ENCODE measurements at regions not wholly inside any gene's neighbourhood (a gene's known extent, or its start where the extent isn't known, plus 50 kb on each side); places are given as distances from the start of the nearest gene placed in this dataset.

DNA sequence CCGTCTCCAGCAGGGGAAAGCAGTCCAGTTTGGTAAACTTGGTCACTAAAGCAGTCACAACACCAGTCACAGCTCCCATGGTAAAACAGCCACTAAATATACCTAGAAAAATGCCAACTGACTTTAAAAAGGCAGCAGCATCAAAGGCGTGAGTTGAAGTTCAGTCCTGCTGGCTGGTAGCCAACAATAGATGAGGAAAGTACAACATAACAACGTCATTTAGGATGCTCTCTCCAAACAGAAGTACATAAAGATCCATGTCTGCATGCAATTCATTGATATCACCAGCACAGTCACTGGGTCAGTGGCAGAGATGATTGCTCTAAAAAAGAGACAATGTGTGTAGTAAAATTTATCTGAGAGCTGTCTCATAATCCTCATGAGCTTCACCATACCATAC is 59.3 kb upstream of the TMPO start:
- no peak for DNase-seq (ENCODE audit: low read depth)
- TF ChIP-seq, protein P1, sequence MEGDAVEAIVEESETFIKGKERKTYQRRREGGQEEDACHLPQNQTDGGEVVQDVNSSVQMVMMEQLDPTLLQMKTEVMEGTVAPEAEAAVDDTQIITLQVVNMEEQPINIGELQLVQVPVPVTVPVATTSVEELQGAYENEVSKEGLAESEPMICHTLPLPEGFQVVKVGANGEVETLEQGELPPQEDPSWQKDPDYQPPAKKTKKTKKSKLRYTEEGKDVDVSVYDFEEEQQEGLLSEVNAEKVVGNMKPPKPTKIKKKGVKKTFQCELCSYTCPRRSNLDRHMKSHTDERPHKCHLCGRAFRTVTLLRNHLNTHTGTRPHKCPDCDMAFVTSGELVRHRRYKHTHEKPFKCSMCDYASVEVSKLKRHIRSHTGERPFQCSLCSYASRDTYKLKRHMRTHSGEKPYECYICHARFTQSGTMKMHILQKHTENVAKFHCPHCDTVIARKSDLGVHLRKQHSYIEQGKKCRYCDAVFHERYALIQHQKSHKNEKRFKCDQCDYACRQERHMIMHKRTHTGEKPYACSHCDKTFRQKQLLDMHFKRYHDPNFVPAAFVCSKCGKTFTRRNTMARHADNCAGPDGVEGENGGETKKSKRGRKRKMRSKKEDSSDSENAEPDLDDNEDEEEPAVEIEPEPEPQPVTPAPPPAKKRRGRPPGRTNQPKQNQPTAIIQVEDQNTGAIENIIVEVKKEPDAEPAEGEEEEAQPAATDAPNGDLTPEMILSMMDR (conservative IDR thresholded peaks at IDR 0.05; ENCODE audit: low read depth, low read length), result no peak
- H3K4me3 ChIP-seq (ENCODE audit: low read depth, low read length), result no peak overlapping the region

DNA sequence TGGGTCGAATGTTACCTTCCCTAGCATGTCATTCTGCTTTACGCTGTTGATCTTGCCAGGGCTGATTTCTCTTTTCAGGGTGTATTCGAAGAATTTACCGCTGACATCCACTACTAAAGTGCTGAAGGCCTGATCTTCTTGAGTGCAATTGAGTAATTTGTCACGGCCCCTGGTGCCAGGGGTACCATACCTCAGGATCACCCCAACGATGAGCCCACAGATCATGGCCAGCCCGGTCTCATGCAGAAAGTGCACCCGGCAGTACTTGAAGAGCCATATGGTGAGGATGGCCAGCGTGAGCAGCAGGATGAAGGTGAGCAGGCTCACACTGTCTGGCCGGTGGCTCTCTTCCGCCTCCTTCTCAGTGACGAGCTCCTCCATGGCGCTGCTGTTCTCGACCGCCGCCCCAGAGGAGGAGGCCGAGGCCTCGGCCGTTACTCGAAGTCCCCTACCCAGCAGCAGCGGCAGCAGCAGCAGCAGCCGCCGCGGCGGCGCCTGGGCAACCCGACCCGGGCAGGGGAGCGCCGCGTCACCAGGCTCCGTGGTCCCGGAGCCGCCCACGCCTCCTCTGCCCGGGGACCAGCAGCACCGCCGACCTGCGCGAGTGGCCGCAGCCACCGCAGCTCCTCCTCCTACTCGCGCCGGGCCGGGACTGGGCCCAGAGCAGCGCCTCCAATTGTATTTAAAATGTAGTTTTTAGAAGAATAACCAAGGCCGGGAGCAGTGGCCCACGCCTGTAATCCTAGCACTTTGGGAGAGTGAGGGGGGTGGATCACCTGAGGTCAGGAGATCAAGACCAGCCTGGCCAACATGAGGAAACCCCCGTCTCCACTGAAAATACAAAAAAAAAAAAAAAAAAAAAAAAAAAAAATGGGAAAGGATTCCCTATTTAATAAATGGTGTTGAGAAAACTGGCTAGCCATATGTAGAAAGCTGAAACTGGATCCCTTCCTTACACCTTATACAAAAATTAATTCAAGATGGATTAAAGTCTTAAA is 58.5 kb upstream of the TMPO start:
- peak overlapping the region; percentile 55 for H3K4me3 ChIP-seq (ENCODE audit: low read depth, low read length)
- TF ChIP-seq, protein P1 (conservative IDR thresholded peaks at IDR 0.05; ENCODE audit: low read depth, low read length), result no peak
- DNase-seq (ENCODE audit: low read depth), result peak; percentile 43

DNA sequence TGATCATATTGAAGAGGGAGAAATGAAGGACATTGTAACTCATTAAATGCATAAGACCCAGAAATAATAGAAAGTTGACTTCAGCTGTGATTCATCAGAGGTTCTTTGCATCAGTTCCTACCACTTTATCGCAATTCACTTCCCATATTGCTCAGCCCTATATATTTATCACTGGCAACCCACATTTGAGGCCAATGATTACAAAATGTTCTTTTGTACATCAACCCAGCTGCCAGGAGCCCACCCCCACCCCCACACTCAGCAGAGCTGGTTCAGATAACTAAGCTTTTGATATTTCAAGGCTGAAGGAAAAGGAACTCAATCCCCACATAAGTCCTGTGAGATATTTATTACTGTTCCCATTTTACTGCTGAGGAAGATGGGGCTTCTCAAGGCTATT is 51.2 kb upstream of the TMPO start:
- DNase-seq (ENCODE audit: low read depth), result peak; percentile 77
- no peak overlapping the region for H3K4me3 ChIP-seq (ENCODE audit: low read depth, low read length)
- TF ChIP-seq, protein P1 (conservative IDR thresholded peaks at IDR 0.05; ENCODE audit: low read depth, low read length), result no peak

DNA sequence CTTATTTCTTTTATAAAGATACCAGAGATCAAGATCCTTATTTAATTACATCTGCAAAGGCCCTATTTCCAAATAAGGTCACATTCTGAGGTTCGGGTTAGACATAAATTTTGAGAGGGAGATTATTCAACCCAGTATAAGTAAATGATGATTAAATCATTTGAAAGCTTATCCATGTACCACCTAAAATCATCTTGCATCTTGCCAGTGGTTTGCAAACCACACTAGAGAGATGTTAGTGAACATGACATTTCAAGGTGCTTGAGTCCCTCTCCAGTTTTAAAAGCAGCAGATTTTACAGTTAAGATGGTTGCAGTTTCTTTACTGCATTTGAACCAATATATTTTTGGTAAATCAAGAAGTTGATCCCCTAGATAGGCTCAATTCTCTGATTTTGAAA is 49.9 kb upstream of the TMPO start:
- H3K4me3 ChIP-seq (ENCODE audit: low read depth, low read length), result no peak overlapping the region
- no peak for DNase-seq (ENCODE audit: low read depth)
- TF ChIP-seq, protein P1 (conservative IDR thresholded peaks at IDR 0.05; ENCODE audit: low read depth, low read length), result no peak
